Stromal cell of bone marrow (primary cell): ENCODE measurements at regions not wholly inside any gene's neighbourhood (a gene's known extent, or its start where the extent isn't known, plus 50 kb on each side); places are given as distances from the start of the nearest gene placed in this dataset.

Experiments used
- DNase-seq: peaks from one replicate; pipeline ENCODE4 v3.0.0-alpha.2; 2012; ENCODE audit warnings: low read depth

DNA sequence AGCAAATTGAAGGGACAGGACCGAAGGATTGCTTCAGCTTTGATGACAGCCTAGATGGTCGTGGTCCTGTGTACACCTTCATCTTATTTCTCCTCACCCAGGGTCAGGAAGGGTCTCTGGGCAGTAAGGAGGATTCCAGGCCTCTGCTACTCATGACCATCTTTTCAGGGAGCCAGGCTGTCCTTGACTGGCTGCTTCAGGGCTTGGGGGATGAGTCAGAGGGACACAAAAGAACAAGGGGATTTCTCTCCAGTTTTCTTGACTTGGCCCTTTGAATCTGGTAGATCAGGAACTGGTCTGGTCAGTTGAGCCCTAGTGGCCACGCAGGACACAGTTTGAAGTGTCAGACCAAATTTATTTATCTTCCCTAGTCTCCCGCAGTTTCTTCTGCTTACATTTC is 402.1 kb upstream of the CHD6 start:
- DNase-seq = no peak

DNA sequence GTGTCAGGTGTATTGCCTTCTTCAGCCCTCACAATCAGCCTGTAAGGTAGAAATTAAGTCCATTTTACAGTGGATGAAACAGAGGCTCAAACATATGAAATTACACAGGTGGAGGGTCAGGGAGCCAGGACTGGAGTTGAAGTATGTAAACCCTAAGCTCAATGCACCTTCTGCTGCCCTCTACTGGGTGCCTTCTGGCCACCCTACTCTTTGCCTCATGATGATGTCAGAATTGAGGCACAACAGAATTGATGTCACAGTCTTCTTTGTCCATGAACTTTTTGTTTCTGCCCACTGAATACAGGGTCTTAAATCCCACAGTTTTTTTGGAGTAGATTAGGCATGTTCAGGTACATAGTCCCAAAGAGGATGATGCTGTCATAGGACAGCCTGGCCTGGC is 400.8 kb upstream of the CHD6 start:
- no peak for DNase-seq

DNA sequence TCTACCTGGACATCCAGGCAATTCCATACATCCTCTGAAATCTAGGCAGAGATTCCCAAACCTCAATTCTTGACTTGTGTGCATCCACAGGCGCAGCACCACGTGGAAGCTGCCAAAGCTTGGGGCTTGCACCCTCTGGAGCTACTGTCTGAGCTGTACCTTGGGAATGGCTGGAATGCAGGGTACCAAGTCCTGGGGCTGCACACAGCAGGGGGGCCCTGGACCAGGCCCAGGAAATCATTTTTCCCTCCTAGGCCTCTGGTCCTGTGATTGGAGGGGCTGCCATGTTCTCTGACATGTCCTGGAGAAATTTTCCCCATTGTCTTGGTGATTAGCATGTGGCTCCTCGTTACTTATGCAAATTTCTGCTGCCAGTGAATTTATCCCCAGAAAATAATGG is 391.9 kb upstream of the CHD6 start:
- DNase-seq = no peak

DNA sequence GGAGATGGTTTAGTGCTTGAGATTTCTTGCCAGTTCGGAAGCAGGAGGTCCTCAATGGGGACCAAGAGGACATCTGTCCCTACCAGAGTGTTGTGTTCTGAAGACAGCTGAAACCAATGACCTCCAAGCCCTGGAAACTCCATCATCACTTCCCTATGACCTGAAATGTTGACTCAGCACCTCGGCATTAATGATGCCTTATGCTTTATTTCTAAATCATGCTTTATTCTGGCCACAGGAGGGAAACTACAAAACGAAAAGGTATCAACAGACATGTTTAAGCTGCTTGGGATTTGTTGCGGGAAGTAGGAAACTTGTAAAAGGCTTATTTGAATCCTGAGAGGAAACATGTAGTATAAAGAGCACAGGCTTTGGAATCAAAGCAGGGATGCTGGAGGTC is 389.1 kb upstream of the CHD6 start:
- no peak for DNase-seq

DNA sequence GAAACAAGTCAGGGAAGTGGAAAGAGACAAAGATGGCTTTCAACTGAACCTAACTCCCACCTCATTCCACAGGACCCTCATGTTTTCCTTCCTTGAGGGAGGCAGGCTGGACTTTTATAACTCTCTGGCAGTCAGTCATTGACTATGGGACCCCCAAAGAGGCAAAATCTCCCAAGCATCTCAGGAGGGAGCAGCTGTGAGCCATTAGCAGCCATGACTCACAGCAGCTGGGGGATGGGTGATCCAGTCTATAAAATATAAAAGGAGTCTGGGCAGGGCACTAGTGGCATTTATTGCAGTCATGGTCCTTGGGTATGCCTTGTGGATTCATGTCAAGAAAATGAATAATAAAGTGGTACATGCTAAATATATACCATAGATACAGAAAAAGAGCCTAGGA is 387.0 kb upstream of the CHD6 start:
- DNase-seq = no peak

DNA sequence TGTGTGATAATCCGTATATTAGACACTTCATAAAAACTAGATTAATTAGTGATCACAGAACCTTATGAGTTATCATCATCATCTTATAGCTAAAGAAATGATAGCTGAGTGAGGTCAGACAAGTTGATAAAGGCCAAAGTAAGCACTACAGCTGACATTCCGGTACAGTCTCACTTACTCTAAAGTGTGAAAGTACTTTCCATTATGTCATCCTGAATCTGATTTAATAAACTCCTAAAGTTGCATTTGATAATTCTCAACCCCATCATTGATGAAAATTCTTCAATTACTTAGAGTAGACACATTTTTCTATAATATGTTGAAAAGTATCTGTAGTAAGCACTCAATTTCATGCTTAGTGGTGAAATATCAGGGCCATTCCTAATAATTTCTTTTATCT is 385.2 kb upstream of the CHD6 start:
- DNase-seq = no peak

DNA sequence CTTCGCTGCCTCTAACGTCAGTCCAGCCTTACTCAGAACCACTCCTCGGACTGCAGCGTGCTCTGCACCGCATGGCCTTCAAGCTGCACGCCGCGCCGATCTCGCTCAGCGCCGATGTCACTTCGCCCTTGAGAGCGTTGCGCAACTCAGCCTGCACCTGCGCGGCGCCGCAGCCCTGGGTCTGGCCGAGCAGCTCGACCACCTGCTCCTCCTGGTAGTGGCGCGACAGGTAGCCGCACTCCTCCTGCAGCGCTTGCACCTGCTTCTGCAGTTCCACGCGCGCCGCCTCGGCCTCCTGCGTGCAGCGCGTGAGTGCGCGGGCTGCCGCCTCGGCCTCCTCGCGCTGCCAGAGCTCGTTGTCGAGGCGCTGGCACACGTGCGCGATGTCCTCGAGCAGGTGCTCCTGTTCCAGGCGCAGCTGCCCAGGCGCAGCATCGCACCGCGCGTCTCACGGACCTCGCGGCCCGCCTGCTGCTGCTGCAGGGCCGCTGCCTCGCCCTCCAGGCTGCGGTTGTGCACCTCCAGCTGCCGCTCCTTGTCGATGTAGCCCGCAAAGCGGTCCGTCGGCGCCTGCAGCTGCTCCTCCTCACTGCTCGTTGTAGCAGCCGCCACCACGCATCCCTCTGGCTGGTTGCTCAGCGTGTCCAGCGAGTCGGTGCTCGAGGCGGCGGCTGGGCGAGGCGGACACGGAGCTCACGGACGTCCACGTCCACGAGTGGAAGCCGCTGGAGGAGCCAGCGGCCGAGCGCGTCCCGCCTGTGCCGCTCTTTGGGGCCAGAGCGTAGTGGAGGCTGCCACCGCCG is 380.6 kb upstream of the CHD6 start:
- DNase-seq = no peak

DNA sequence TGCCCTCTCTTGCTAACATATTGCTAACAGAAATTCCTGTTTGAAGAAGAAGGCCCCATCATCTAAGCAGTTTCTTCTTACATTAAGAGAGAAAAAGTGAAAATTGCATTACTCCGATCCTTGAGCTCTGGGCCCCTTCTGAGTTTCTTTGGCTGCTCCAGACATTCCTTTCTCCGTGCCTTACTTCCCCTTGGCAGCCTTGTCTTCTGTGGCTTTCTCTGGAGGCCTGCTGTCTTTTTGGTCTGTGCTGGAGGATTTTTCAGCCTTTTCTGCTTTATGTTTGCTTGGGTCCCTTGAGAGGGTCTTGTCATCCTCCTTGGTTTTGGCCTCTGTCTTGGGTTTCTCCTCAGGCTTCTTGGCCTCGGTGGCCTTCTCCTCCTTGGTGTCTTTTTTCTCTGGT is 378.8 kb upstream of the CHD6 start:
- no peak for DNase-seq

DNA sequence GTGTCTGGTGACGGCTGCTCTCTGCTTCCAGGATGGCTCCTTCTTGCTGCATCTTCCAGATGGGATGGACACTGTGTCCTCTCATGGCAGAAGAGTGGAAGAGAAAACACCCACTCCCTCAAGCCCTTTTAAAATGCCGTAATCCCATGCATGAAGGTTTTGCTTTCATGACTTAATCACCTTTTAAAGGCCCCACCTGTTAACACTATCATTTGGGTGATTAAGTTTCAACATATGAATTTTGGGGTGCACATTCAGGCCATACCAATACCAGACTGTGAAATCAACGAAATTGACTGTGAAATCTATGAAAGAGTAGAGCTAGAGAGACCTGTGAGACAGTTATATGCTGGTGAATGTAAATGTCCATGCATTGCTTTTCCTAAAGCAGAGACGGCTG is 374.3 kb upstream of the CHD6 start:
- no peak for DNase-seq

DNA sequence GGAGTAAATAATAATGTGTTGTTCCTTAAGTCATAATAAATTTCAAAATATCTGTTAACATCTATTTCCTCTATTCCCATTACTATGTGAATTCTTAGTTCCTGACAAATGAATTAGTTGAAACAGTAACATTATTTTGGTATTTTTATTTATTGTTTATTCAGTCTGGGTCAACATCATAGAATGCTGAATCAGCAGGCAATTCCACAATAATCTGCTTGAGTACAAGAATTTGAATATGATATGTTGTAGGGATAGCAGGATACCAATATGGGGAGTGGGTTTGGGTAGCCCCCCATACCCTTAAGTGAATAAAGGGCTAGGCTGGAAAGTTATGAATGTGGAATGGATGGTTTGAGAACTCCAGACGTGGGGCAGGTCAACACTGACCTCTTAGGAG is 373.2 kb upstream of the CHD6 start:
- no peak for DNase-seq

DNA sequence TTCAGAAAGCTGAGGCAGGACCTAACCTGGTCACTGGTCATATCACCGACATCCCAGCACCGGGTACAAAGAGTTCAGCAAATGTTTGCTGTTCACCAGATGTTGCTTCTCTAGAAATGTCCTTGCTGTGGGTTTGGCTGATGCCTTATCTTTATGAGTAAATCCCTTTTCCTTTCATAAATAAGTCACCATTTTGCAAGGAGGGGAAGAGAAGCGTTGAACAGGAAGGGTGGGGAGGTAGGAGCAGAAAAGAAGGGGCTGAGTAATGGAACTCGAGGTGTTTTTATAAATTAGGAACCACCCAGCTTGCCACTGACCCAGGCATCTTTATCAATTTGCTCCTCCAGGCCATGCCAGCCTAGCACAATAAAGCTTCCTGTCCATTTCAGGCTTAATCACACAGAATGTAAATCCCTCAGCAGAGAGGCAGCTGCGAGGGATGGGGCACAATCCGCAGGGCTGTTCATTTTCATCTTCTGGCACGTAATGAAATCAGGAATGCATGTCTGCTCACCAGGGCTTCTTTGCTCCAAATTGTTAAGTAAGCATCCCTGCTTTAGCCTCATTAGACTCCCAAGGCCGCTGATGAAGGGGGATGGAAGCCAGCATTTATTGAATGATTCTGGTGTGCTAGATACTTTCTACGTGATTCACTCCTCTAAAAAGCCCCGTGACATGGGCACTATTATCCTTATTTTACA is 371.9 kb upstream of the CHD6 start:
- no peak for DNase-seq

DNA sequence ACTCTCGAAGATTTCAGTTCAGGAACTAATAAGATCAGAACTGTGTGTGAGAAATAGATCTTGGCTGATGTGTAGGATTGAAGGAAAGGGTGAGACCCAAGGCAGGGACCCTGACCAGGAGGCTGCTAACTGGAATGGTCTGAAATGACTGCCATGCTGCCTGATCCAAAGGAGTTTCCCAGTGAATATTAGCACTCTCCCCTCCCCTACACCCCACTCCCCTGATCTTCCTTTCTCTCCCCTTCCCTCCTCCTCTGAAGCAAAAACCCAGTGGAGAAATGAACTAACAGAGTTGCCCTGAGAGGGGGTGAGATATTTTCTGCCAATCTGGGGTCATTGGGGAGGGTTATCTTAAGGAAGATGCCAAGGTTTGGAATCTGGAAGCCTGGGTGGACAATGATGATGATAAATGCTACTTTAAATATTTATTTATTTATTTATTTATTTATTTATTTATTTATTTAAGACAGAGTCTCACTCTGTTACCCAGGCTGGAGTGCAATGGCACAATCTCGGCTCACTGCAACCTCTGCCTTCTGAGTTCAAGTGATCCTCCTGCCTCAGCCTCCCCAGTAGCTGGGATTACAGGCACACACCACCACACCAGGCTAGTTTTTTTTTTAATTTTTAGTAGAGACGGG is 371.0 kb upstream of the CHD6 start:
- no peak for DNase-seq

DNA sequence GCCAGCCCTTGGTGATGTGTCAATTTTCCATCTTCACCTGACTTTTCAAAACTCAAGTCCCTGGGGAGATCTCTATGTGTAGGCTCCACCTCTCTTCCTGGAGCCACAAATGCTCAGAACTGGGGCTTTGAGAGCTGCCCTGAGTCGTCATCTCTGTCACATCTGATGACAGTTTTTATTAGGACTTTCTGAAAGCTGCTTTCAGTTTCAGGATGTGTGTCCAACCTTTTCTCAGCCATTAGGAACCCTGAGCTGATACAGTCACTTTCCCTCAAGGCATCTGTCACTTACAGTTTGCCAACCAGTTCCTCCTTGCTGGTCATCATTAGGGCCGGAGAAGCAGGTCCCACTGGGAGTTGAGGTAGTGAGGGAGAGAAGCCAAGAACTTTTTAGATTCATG is 365.9 kb upstream of the CHD6 start:
- no peak for DNase-seq

DNA sequence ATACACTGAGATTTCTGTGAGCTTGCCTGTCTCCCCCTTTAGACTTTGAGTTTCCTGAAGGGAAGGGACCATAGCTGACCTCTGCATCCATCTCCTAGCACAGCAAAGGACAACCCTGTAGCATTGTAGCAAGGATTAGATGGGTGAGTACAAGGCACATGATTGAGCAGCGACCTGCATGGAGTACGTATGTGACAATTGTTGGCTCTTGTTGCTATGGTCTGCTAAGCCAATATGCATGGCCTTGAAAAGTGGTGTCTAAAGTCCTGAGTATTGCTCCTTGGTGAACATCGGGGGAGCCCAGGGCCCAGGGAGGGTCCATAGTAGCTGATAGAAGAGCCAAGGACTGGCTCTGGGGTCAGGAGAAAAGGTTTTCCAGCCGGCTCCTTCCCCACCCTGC is 365.0 kb upstream of the CHD6 start:
- no peak for DNase-seq

DNA sequence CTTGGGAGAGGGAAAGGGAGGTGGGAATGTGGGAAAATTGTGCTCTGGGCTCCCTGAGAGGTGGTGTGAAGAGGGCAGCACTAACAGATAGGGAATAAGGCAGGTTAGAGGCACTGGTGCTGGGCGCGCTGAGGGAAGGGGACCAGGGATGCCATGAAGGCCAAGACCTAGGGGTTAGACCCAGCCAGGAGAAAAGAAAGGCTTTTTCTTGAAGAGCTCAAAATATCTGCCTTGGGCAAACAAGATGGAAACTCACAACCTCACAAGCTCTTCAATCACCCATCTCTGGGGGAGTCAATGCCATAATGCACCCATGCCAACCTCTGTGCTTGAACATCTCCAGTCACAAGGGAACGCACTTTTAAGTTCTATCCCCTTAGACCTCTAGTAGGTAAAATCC is 363.6 kb upstream of the CHD6 start:
- DNase-seq = no peak

DNA sequence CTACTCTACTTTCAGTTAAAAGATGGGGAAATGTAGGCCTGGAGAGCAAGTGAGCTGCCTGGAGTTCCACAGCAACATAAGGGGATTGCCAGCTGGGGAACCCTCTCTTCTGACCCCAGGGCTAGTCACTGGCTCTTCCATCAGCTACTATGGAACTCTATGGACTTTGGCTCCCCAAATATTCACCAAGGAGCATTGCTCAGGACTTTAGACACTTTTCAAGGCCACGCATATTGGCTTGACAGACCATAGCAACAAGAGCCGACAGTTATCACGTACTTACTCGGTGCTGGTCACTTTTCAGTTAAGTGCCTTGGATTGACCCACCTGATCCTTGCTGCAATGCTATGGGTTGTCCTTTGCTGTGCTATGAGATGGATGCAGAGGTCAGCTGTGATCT is 360.7 kb upstream of the CHD6 start:
- DNase-seq = no peak

DNA sequence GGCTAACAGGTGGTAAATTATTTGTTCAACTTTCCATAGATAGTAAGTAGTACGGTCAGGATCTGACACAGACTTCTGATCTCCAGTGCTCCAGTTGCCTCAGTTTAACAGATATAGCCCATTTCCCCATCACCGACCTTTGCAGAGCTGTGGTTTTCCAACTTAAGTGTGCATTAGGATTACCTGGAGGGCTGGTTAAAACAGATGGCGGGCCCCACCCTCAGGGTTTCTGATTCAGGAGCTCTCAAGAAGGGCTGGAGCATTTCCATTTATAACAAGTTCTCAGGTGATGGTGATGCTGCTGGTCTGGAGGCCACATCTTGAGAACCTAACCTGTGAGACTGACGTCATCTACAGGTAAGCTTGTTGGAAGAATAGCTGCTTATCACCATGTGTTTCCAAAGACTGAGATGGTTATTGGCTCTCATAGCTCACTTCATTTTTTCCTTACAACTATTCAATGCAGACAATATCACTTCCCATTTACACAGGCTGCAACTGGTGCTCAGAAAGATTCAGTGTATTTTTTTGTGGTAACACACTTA is 360.1 kb upstream of the CHD6 start:
- no peak for DNase-seq

DNA sequence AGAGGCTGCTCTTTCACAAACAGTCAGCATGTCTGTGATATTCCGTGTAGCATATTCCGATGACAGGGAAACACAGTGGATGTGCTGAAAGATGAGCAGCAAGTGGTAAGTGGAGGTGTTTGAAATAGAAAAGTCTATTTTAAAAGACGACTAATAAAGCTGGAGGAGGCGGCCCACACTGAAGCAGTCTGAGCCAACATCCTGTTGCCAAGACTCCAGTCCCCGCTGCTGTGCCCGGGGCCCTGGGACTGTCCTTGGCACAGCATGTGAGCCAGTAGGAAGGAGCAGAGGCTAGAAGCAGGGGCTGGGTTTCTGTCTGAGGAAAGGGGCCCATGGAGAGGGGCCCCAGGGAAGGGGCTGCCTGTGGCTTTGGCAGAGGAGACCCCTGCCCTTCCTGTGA is 351.5 kb upstream of the CHD6 start:
- DNase-seq = no peak

DNA sequence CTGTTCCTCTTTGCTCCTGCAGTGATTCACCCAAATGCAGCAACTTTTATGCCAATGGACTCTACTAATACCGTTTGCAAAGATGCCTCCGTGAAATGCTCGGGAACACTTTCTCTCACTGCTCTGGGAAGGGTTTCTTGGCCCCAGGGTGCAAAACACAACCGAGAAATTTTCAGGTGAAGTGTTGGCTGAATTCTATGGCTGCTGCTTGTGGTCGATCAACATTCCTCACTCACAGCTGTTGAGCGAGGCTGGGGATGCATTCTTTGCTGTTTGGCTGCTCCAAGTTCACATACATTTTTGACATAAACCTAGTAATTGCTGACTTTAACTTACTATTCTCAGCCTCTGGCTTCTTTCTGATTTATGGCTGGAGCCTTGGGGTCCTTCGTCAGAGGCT is 342.0 kb upstream of the CHD6 start:
- no peak for DNase-seq

DNA sequence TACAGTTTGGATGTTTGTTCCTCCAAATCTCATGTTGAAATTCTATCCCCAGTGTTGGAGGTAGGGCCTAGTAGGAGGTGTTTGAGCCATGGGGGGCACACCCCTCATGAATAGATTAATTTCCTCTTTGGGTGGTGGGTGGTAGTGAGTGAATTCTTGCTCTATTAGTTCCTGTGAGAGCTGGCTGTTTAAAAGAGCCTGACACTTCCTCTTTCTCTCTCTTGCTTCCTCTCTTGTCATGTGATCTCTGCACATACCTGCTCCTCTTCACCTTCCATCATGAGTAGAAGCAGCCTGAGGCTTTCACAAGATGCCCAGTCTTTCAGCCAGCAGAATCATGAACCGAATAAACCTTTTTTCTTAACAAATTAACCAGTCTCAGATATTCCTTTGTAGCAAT is 340.2 kb upstream of the CHD6 start:
- no peak for DNase-seq

DNA sequence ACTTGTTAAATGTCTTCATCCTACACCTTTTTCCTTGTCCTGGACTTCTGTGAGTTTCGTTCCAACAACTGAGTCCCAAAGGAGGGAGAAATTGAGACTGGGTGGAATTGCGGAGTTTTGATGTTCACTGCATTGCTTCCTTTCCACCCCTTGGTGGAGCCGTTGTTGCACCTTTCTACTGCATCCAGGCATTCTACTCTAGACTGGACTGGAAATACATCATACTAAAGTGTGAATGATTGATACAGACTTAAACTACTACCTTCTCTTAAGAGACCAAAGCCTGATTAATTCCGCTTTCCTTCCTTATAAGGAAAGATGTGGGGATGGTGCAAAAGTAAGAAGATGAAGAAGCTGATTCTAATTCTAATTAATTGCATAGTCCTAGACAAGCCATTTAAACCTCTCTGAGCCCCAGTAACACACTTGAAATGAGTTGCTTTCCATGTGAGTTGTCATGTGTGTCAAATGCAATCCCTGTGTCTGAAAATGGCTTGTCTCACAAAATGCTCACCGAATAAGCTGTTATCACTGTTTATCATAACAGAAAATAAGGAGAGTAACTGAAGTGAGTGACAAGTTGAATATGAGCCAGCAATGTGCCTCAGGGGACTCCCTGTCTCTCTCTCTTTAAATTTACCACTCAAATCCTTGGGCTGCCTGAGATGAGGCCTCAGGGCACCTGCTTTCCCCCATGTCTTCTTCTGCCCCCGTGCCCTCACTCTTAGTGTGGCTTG is 338.3 kb upstream of the CHD6 start:
- DNase-seq = no peak

DNA sequence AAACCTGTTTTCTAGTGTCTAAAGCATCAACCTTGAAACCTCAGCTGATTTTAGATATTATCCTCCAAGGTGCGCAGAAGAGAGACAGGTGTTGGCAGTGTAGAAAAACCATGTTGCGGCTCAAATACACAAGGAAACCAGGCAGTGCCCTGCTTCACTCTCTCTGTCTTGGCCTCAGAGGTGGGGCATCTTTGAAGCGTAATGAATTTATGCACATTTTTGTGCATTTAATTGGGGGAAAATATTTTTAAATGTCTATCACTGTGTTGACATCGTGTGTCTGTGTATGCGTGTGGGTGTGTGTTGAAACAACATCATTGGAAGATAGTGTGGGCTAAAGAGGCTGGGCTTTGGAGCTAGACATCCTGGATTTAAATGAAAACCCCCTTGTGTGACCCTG is 334.0 kb upstream of the CHD6 start:
- DNase-seq = no peak

DNA sequence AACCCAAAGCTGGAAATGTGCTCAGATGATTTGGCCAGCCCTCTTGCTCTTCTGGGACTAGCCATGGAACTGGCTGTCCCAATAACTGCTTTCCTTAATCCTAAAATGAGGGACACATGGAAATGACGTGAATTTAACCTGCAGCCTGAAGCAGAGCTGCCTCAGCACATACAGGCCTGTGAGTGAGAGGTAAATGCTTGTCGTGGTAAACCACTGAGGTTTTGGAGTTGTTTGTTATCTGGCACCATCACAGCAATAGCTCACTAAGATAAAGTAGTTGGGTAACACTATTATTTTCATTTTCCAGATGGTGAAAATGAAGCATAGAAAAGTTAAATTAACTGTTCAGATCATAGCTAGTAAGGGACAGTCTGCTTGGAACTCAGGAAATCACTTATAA is 333.4 kb upstream of the CHD6 start:
- no peak for DNase-seq
